CD8-positive, alpha-beta memory T cell (primary cell): ENCODE measurements at regions not wholly inside any gene's neighbourhood (a gene's known extent, or its start where the extent isn't known, plus 50 kb on each side); places are given as distances from the start of the nearest gene placed in this dataset.

ENCODE experiments used
- CTCF ChIA-PET: fragments of 350-600 bp; sonication (Branson Sonifier 250); formaldehyde crosslinking; loops from one replicate; lab custom pipeline; 2021; ENCODE audit warnings: antibody characterized with exemption; lab: Charles Lee
- POLR2A ChIA-PET: fragments of 350-600 bp; sonication (Branson Sonifier 250); formaldehyde crosslinking; loops from one replicate; lab custom pipeline; 2021; ENCODE audit warnings: antibody characterized with exemption; lab: Charles Lee
- DNase-seq, 5 donors: peaks; one replicate each; pipeline versions ENCODE4 v3.0.0 to v3.0.0-alpha.2; 2020 to 2022; ENCODE audit warnings: mixed read lengths in 1 of 5
- H3K27ac ChIP-seq: one replicate; pipeline ENCODE4 v1.7.0; 2013; ENCODE audit warnings: low read depth, mild to moderate bottlenecking, low read length, moderate library complexity
- H3K27me3 ChIP-seq: 2 replicates; pipeline ENCODE4 v1.7.0; 2013; ENCODE audit warnings: low read length, mild to moderate bottlenecking; ENCODE audit not compliant: insufficient read depth, poor library complexity, severe bottlenecking
- H3K36me3 ChIP-seq: 2 replicates; pipeline ENCODE4 v1.7.0; 2013; ENCODE audit warnings: mild to moderate bottlenecking, low read length, moderate library complexity; ENCODE audit not compliant: insufficient read depth
- H3K4me1 ChIP-seq: 2 replicates; pipeline ENCODE4 v1.7.0; 2013; ENCODE audit warnings: mild to moderate bottlenecking, low read length, moderate library complexity; ENCODE audit not compliant: insufficient read depth
- H3K4me3 ChIP-seq: 2 replicates; pipeline ENCODE4 v1.7.0; 2013; ENCODE audit warnings: mild to moderate bottlenecking, low read length
- H3K9me3 ChIP-seq: 2 replicates; pipeline ENCODE4 v1.7.0; 2013; ENCODE audit warnings: mild to moderate bottlenecking, low read length
- H3K27ac Mint-ChIP-seq, 8 donors: one replicate each; pipeline ENCODE4 v1.8.0; 2020 to 2021; ENCODE audit warnings: mixed read lengths in 8 of 8, mild to moderate bottlenecking in 6 of 8, inconsistent platforms in 3 of 8, moderate library complexity in 3 of 8
- H3K27me3 Mint-ChIP-seq, 2 donors: one replicate each; pipeline ENCODE4 v1.8.0; 2020 to 2021; ENCODE audit warnings: mixed read lengths in 2 of 2, mild to moderate bottlenecking in 1 of 2, moderate library complexity in 1 of 2
- H3K36me3 Mint-ChIP-seq, 3 donors: one replicate each; pipeline ENCODE4 v1.8.0; 2020 to 2021; ENCODE audit warnings: mixed read lengths in 3 of 3, inconsistent platforms in 1 of 3, mild to moderate bottlenecking in 1 of 3
- H3K4me1 Mint-ChIP-seq, 3 donors: one replicate each; pipeline ENCODE4 v1.8.0; 2020 to 2021; ENCODE audit warnings: mixed read lengths in 3 of 3, inconsistent platforms in 1 of 3, mild to moderate bottlenecking in 1 of 3
- H3K4me3 Mint-ChIP-seq, 7 donors: one replicate each; pipeline ENCODE4 v1.8.0; 2020 to 2021; ENCODE audit warnings: mixed read lengths in 7 of 7, mild to moderate bottlenecking in 6 of 7, moderate library complexity in 4 of 7, inconsistent platforms in 2 of 7
- H3K9me3 Mint-ChIP-seq, 5 donors: one replicate each; pipeline ENCODE4 v1.8.0; 2020 to 2022; ENCODE audit warnings: mixed read lengths in 5 of 5, mild to moderate bottlenecking in 3 of 5, moderate library complexity in 2 of 5, inconsistent platforms in 1 of 5

GRCh38 chr2:14288016-14288415, 344.5 kb upstream of the LRATD1 start:
- H3K27ac ChIP-seq, result no peak overlapping the region
- Mint-ChIP-seq H3K36me3 (peaks cover 0 to 1% (median 0%) of the 10 kb centered on the region in 3 donors), H3K27ac (no peak overlapping the region), H3K4me1 (no peaks in the 10 kb centered on the region), H3K9me3 (peaks cover 0 to 16% (median 6%) of the 10 kb centered on the region in 5 donors), H3K4me3 (no peak overlapping the region), H3K27me3 (no peaks in the 10 kb centered on the region)
- no peaks in the 10 kb centered on the region for H3K4me1 ChIP-seq
- no peaks in the 10 kb centered on the region for H3K9me3 ChIP-seq
- no peak for DNase-seq
- H3K4me3 ChIP-seq, result no peak overlapping the region
- no peaks in the 10 kb centered on the region for H3K36me3 ChIP-seq
- no peaks in the 10 kb centered on the region for H3K27me3 ChIP-seq
- ChIA-PET POLR2A (no interaction called here), CTCF (no interaction called here)

GRCh38 chr2:14292964-14293363, 339.6 kb upstream of the LRATD1 start:
- no peaks in the 10 kb centered on the region for H3K9me3 ChIP-seq
- Mint-ChIP-seq H3K4me1 (no peaks in the 10 kb centered on the region), H3K36me3 (peaks cover 0 to 1% (median 0%) of the 10 kb centered on the region in 3 donors), H3K27me3 (no peaks in the 10 kb centered on the region), H3K4me3 (no peak overlapping the region), H3K9me3 (peaks cover 2 to 8% (median 6%) of the 10 kb centered on the region in 5 donors), H3K27ac (peak overlapping the region in 1 of 8 donors; percentile 11)
- ChIA-PET POLR2A (no interaction called here), CTCF (no interaction called here)
- H3K4me1 ChIP-seq, result no peaks in the 10 kb centered on the region
- no peak for DNase-seq
- no peak overlapping the region for H3K4me3 ChIP-seq
- no peaks in the 10 kb centered on the region for H3K36me3 ChIP-seq
- no peaks in the 10 kb centered on the region for H3K27me3 ChIP-seq
- H3K27ac ChIP-seq, result no peak overlapping the region

- CTCF ChIA-PET, result no interaction called here
These were observed 335.2 kb upstream of the LRATD1 start for GRCh38 chr2:14297340-14297739.

GRCh38 chr2:14297906-14298305, 334.6 kb upstream of the LRATD1 start:
- DNase-seq, result no peak

More at GRCh38 chr2:14297340-14297739, 335.2 kb upstream of the LRATD1 start:
- no peaks in the 10 kb centered on the region for H3K36me3 ChIP-seq
- no peaks in the 10 kb centered on the region for H3K27me3 Mint-ChIP-seq
- H3K4me3 Mint-ChIP-seq, result no peak overlapping the region
- no peaks in the 10 kb centered on the region for H3K36me3 Mint-ChIP-seq
- no peaks in the 10 kb centered on the region for H3K4me1 ChIP-seq
- POLR2A ChIA-PET, result no interaction called here
- H3K9me3 Mint-ChIP-seq, result peaks cover 0 to 14% (median 4%) of the 10 kb centered on the region in 5 donors
- H3K4me1 Mint-ChIP-seq, result no peaks in the 10 kb centered on the region
- DNase-seq, result no peak
- no peaks in the 10 kb centered on the region for H3K27me3 ChIP-seq
- no peaks in the 10 kb centered on the region for H3K9me3 ChIP-seq
- H3K27ac ChIP-seq, result no peak overlapping the region
- no peak overlapping the region for H3K4me3 ChIP-seq
- no peak overlapping the region for H3K27ac Mint-ChIP-seq

DNA sequence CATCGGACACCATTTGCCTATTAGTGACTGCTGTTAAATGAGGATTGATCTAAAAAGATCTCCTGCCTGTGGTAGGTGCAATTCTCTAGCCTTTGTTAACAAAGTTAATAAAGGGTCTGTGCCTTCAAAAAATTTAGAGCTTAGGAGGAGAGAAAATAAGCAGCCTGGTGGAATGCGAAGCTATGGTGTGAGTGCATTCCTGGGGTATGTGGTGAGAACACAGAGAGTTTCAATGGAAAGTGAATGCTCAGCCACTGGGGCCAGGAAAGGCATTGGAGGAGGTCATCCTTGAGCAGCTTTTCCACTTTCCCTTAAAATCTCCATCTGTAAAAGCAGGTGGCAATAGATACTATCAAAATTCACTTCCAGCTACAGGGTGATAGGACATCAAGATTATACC, 331.2 kb upstream of the LRATD1 start:
- Histone ChIP-seq H3K4me3 (no peak overlapping the region), H3K27ac (no peak overlapping the region), H3K4me1 (no peaks in the 10 kb centered on the region), H3K27me3 (no peaks in the 10 kb centered on the region), H3K9me3 (no peaks in the 10 kb centered on the region), H3K36me3 (no peaks in the 10 kb centered on the region)
- POLR2A ChIA-PET, result no interaction called here
- no peak overlapping the region for H3K4me3 Mint-ChIP-seq
- peaks cover 0 to 21% (median 0%) of the 10 kb centered on the region in 5 donors for H3K9me3 Mint-ChIP-seq
- DNase-seq, result no peak
- H3K27me3 Mint-ChIP-seq, result no peaks in the 10 kb centered on the region
- H3K36me3 Mint-ChIP-seq, result no peaks in the 10 kb centered on the region
- no peaks in the 10 kb centered on the region for H3K4me1 Mint-ChIP-seq
- CTCF ChIA-PET, result no interaction called here
- no peak overlapping the region for H3K27ac Mint-ChIP-seq

More at GRCh38 chr2:14297906-14298305, 334.6 kb upstream of the LRATD1 start:
- Histone ChIP-seq H3K4me3 (no peak overlapping the region), H3K36me3 (no peaks in the 10 kb centered on the region), H3K9me3 (no peaks in the 10 kb centered on the region), H3K27me3 (no peaks in the 10 kb centered on the region), H3K4me1 (no peaks in the 10 kb centered on the region), H3K27ac (no peak overlapping the region)
- Mint-ChIP-seq H3K9me3 (peaks cover 0 to 16% (median 4%) of the 10 kb centered on the region in 5 donors), H3K36me3 (no peaks in the 10 kb centered on the region), H3K4me3 (no peak overlapping the region), H3K27ac (peak overlapping the region in 1 of 8 donors; percentile 56), H3K4me1 (no peaks in the 10 kb centered on the region), H3K27me3 (no peaks in the 10 kb centered on the region)
- POLR2A ChIA-PET, result no interaction called here
- CTCF ChIA-PET, result no interaction called here

DNA sequence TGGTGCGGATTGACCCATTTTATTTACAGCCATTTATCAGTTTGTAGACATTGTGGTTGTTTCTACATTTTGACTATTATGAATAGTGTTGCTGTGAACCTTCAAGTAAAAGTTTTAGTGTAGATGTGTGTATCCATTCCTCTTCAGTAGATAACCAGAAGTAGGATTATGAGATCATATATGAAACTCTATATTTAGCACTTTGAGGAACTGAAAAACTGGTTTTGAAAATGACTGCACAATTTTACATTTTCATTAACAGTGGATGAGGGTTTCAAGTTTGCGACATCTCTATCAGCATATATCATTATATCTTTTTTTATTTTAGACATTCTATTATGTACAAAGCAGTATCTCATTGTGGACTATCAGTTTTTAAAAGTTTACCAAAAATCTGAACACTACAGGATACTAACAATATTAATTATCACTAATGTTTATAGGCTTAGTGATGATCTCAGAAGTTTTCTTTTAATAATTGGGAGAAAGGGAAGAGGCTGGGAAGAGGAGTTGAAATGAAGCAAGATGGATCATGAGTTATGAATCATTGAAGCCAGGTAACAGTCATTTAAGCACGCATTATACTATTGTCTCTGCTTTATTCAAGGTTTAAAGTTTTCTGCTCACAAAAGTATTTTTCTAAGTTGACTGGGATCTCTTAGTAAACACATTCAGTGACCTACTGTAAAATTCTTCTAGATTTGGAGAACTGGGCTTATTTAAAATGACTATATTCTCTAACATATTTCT, 329.0 kb upstream of the LRATD1 start:
- DNase-seq, result no peak
- POLR2A ChIA-PET, result no interaction called here

DNA sequence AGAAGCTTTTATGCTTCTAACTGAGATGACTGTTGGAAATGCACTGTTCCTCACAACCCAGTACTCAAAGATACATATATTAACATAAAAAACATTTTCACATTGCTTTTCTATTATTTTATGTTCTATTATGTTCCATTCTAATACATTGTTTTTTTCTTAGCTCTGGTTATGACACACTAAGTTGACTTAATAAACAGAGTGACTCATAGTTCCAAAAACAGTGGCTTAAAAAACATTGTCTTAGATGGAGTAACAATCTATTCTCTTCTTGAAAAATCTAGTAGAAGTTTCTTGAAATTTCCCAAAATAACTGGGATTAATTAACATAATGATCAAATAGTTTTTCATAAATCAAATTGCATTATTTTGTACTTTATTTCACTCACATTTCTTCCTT, 328.2 kb upstream of the LRATD1 start:
- H3K27ac Mint-ChIP-seq, result no peak overlapping the region
- H3K4me1 Mint-ChIP-seq, result no peaks in the 10 kb centered on the region
- no peak for DNase-seq
- no peaks in the 10 kb centered on the region for H3K36me3 Mint-ChIP-seq
- Histone ChIP-seq H3K27ac (no peak overlapping the region), H3K27me3 (no peaks in the 10 kb centered on the region), H3K4me1 (no peaks in the 10 kb centered on the region), H3K9me3 (no peaks in the 10 kb centered on the region), H3K4me3 (no peak overlapping the region), H3K36me3 (no peaks in the 10 kb centered on the region)
- POLR2A ChIA-PET, result no interaction called here
- CTCF ChIA-PET, result no interaction called here
- H3K27me3 Mint-ChIP-seq, result peaks cover 0 to 2% of the 10 kb centered on the region in 2 donors
- no peak overlapping the region for H3K4me3 Mint-ChIP-seq
- H3K9me3 Mint-ChIP-seq, result peaks cover 0 to 35% (median 0%) of the 10 kb centered on the region in 5 donors

More for the DNA sequence above, 329.0 kb upstream of the LRATD1 start:
- no peak overlapping the region for H3K4me3 Mint-ChIP-seq
- Histone ChIP-seq H3K4me1 (no peaks in the 10 kb centered on the region), H3K9me3 (no peaks in the 10 kb centered on the region), H3K27me3 (no peaks in the 10 kb centered on the region), H3K36me3 (no peaks in the 10 kb centered on the region), H3K4me3 (no peak overlapping the region), H3K27ac (no peak overlapping the region)
- H3K27ac Mint-ChIP-seq, result no peak overlapping the region
- no peaks in the 10 kb centered on the region for H3K4me1 Mint-ChIP-seq
- CTCF ChIA-PET, result no interaction called here
- H3K36me3 Mint-ChIP-seq, result no peaks in the 10 kb centered on the region
- no peaks in the 10 kb centered on the region for H3K27me3 Mint-ChIP-seq
- peaks cover 0 to 38% (median 0%) of the 10 kb centered on the region in 5 donors for H3K9me3 Mint-ChIP-seq

DNA sequence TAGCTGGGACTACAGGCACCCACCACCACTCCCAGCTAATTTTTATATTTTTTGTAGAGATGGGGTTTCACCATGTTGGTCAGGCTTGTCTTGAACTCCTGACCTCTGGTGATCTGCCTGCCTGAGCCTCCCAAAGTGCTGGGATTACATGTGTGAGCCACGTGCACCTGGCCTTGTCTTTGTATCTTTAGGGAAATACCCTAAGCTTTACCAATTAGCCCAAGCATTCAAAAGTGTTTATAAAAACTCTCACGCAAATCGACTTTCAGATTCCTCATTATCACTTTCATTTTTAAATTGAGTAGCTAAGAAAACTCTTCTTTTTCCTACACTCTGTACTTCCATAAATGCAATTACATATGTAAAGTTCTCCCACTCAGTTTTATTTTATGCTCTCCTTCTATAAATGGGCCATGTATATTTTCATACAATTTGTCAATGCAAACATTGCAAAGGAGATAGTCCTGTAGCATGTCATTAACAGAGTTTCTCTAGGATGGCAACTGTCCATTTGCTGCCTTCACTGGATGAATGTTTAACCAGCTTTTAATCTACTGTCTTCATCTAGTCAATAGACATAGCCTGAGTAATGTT, 326.2 kb upstream of the LRATD1 start:
- no peaks in the 10 kb centered on the region for H3K36me3 Mint-ChIP-seq
- DNase-seq, result no peak
- H3K27me3 Mint-ChIP-seq, result peaks cover 0 to 2% of the 10 kb centered on the region in 2 donors
- CTCF ChIA-PET, result no interaction called here
- peaks cover 0 to 35% (median 6%) of the 10 kb centered on the region in 5 donors for H3K9me3 Mint-ChIP-seq
- H3K4me1 ChIP-seq, result no peaks in the 10 kb centered on the region
- H3K27me3 ChIP-seq, result no peaks in the 10 kb centered on the region
- H3K4me3 ChIP-seq, result no peak overlapping the region
- no peak overlapping the region for H3K27ac ChIP-seq
- H3K36me3 ChIP-seq, result no peaks in the 10 kb centered on the region
- no peaks in the 10 kb centered on the region for H3K4me1 Mint-ChIP-seq
- POLR2A ChIA-PET, result no interaction called here
- H3K9me3 ChIP-seq, result no peaks in the 10 kb centered on the region
- no peak overlapping the region for H3K27ac Mint-ChIP-seq
- H3K4me3 Mint-ChIP-seq, result no peak overlapping the region
